ENCODE measurements at regions not wholly inside any gene's neighbourhood (a gene's known extent, or its start where the extent isn't known, plus 50 kb on each side); places are given as distances from the start of the nearest gene placed in this dataset.

- TF ChIP-seq CTCF (IDR thresholded peaks at IDR 0.05; ENCODE audit: low read depth, low read length), result no peak
- TF ChIP-seq EZH2phosphoT487 (IDR thresholded peaks at IDR 0.05; ENCODE audit: low read depth), result no peak
These were observed 396.8 kb upstream of the ANKRD30A start for GRCh38 chr10:36728626-36729025.

Data from OCI-LY3 (cell line).